ENCODE measurements at regions not wholly inside any gene's neighbourhood (a gene's known extent, or its start where the extent isn't known, plus 50 kb on each side); places are given as distances from the start of the nearest gene placed in this dataset.

GRCh38 chr14:87877877-87878276 lies 115.1 kb downstream of the GALC start:
- TF ChIP-seq ZNF121 (CRISPR knock-in tag; IDR thresholded peaks at IDR 0.05): no peak
- TF ChIP-seq EP300 (IDR thresholded peaks at IDR 0.05; ENCODE audit: low read depth in 2 of 2, low read length in 2 of 2): no peak
- no peak for TF ChIP-seq EP300 (CRISPR knock-in tag; IDR thresholded peaks at IDR 0.05; ENCODE audit: borderline replicate concordance)
- no peak for TF ChIP-seq ZNF747 (CRISPR knock-in tag; IDR thresholded peaks at IDR 0.05; ENCODE audit: borderline replicate concordance)
- TF ChIP-seq CBFB (CRISPR knock-in tag; IDR thresholded peaks at IDR 0.05): no peak
- no peak for TF ChIP-seq NR1H2 (CRISPR knock-in tag; IDR thresholded peaks at IDR 0.05; ENCODE audit: borderline replicate concordance, low read depth)
- no peak for TF ChIP-seq ZNF704 (CRISPR knock-in tag; IDR thresholded peaks at IDR 0.05; ENCODE audit: borderline replicate concordance)
- TF ChIP-seq CTCF (CRISPR knock-in tag; IDR thresholded peaks at IDR 0.05): no peak
- TF ChIP-seq MAFF (IDR thresholded peaks at IDR 0.05; ENCODE audit: low read depth, low read length): no peak
- TF ChIP-seq, protein P1, sequence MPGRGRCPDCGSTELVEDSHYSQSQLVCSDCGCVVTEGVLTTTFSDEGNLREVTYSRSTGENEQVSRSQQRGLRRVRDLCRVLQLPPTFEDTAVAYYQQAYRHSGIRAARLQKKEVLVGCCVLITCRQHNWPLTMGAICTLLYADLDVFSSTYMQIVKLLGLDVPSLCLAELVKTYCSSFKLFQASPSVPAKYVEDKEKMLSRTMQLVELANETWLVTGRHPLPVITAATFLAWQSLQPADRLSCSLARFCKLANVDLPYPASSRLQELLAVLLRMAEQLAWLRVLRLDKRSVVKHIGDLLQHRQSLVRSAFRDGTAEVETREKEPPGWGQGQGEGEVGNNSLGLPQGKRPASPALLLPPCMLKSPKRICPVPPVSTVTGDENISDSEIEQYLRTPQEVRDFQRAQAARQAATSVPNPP (CRISPR knock-in tag; IDR thresholded peaks at IDR 0.05): no peak
- TF ChIP-seq ZNF546 (CRISPR knock-in tag; conservative IDR thresholded peaks at IDR 0.05): no peak
- TF ChIP-seq NFE2L1 (CRISPR knock-in tag; IDR thresholded peaks at IDR 0.05; ENCODE audit: borderline replicate concordance): no peak
- no peak for TF ChIP-seq NFE2L2 (IDR thresholded peaks at IDR 0.05; ENCODE audit: low read length)
